Transverse colon (tissue), 4 donors: ENCODE measurements at regions not wholly inside any gene's neighbourhood (a gene's known extent, or its start where the extent isn't known, plus 50 kb on each side); places are given as distances from the start of the nearest gene placed in this dataset.

ENCODE experiments used
- DNase-seq: peaks from one replicate; pipeline ENCODE4 v3.0.0-alpha.2; 2019
- H3K27ac ChIP-seq, 4 donors: fragments of 200-600 bp; sonication (generic); 2 replicates each; pipeline ENCODE4 v1.5.1; 2016 to 2018; ENCODE audit warnings: inconsistent platforms in 4 of 4
- H3K27me3 ChIP-seq: fragments of 200-600 bp; sonication (generic); 2 replicates; pipeline ENCODE4 v1.5.1; 2017; ENCODE audit warnings: inconsistent platforms
- H3K36me3 ChIP-seq, 4 donors: fragments of 200-600 bp; sonication (generic); 2 replicates each; pipeline ENCODE4 v1.5.1; 2017 to 2019; ENCODE audit warnings: inconsistent platforms in 4 of 4
- H3K4me1 ChIP-seq, 4 donors: fragments of 200-600 bp; sonication (generic); 2 replicates each; pipeline ENCODE4 v1.5.1; 2017 to 2020; ENCODE audit warnings: inconsistent platforms in 4 of 4
- H3K4me3 ChIP-seq, 4 donors: fragments of 200-600 bp; sonication (generic); 1 replicate in 1 of 4; 2 replicates in 3 of 4; pipeline versions ENCODE4 v1.5.1 to v1.6.1; 2017 to 2019; ENCODE audit warnings: inconsistent platforms in 4 of 4
- H3K9me3 ChIP-seq, 2 donors: fragments of 200-600 bp; sonication (generic); 2 replicates each; pipeline ENCODE4 v1.5.1; 2017 to 2019; ENCODE audit warnings: inconsistent platforms in 2 of 2
- EP300 ChIP-seq: sonication (generic); formaldehyde crosslinking; IDR thresholded peaks from one replicate; pipeline ENCODE4 v1.6.1; 2017; ENCODE audit warnings: antibody characterized with exemption, low read depth
- POLR2A ChIP-seq: fragments of 450-650 bp; IDR thresholded peaks from one replicate; pipeline ENCODE4 v1.6.1; 2016; ENCODE audit warnings: antibody characterized with exemption, mild to moderate bottlenecking, moderate library complexity
- POLR2AphosphoS5 ChIP-seq, 3 donors: sonication (generic); formaldehyde crosslinking; IDR thresholded peaks; one replicate each; pipeline ENCODE4 v1.6.1; 2016; ENCODE audit warnings: antibody characterized with exemption in 3 of 3
- WGBS, 2 donors: methylation state at CpG; one replicate each; pipeline ENCODE4 v1.1.5; 2018; ENCODE audit warnings: low coverage in 1 of 2; 5-methylcytosine and 5-hydroxymethylcytosine counted together
- in situ Hi-C, 4 donors: fragments of 200-750 bp; cut with MboI; loops; one replicate each; pipeline versions ENCODE4 v1.15.0 to v1.15.1; 2017; ENCODE audit warnings: low sequenced_read_pairs in 3 of 4, low pct_ligation_motif_present in 1 of 4, low pct_unique_long_range_greater_than_20kb in 1 of 4
- intact Hi-C: fragments of 100-400 bp; cut with DNase I; formaldehyde crosslinking; loops from one replicate; pipeline ENCODE4 v1.15.1; 2023; ENCODE audit warnings: low total_unique reads
- TF ChIP-seq, protein P1 (sequence below), 5 experiments: fragments of 200-600 bp in 3 of 5; fragments of 450-650 bp in 2 of 5; sonication (generic) in 3 of 5; IDR thresholded peaks; 1 replicate in 2 of 5; 2 replicates in 3 of 5; pipeline ENCODE4 v1.5.1; 2016 to 2017; ENCODE audit warnings: antibody characterized with exemption in 5 of 5, inconsistent platforms in 3 of 5, mild to moderate bottlenecking in 2 of 5, moderate library complexity in 1 of 5

GRCh38 chr5:32889078-32889477, 178.0 kb downstream of the NPR3 start:
- 26 to 42% methylated on average over 1 of the region's 1 CpG for WGBS, 2 donors
- H3K27ac ChIP-seq: no peak overlapping the region
- no peak for DNase-seq
- in situ Hi-C loops (no loop called here), intact Hi-C loops (no loop called here)
- H3K4me1 ChIP-seq: no peaks in the 10 kb centered on the region
- no peaks in the 10 kb centered on the region for H3K36me3 ChIP-seq
- no peak overlapping the region for H3K4me3 ChIP-seq
- no peak for TF ChIP-seq POLR2A
- TF ChIP-seq EP300: no peak
- TF ChIP-seq, protein P1, sequence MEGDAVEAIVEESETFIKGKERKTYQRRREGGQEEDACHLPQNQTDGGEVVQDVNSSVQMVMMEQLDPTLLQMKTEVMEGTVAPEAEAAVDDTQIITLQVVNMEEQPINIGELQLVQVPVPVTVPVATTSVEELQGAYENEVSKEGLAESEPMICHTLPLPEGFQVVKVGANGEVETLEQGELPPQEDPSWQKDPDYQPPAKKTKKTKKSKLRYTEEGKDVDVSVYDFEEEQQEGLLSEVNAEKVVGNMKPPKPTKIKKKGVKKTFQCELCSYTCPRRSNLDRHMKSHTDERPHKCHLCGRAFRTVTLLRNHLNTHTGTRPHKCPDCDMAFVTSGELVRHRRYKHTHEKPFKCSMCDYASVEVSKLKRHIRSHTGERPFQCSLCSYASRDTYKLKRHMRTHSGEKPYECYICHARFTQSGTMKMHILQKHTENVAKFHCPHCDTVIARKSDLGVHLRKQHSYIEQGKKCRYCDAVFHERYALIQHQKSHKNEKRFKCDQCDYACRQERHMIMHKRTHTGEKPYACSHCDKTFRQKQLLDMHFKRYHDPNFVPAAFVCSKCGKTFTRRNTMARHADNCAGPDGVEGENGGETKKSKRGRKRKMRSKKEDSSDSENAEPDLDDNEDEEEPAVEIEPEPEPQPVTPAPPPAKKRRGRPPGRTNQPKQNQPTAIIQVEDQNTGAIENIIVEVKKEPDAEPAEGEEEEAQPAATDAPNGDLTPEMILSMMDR (IDR thresholded peaks at IDR 0.05): no peak
- TF ChIP-seq POLR2AphosphoS5 (IDR thresholded peaks at IDR 0.05): no peak
- H3K27me3 ChIP-seq: no peaks in the 10 kb centered on the region
- H3K9me3 ChIP-seq: no peaks in the 10 kb centered on the region

- 34 to 36% methylated on average over 2 of the region's 2 CpGs for WGBS, 2 donors
Observed at GRCh38 chr5:32903613-32904012, 192.5 kb downstream of the NPR3 start.

GRCh38 chr5:32908641-32909040, 197.5 kb downstream of the NPR3 start:
- H3K27ac ChIP-seq: no peak overlapping the region
- no peaks in the 10 kb centered on the region for H3K27me3 ChIP-seq
- TF ChIP-seq POLR2A: no peak
- TF ChIP-seq, protein P1 (IDR thresholded peaks at IDR 0.05): no peak
- no peak for TF ChIP-seq POLR2AphosphoS5 (IDR thresholded peaks at IDR 0.05)
- no peak for TF ChIP-seq EP300
- no peaks in the 10 kb centered on the region for H3K9me3 ChIP-seq
- intact Hi-C loops: no loop called here
- H3K4me1 ChIP-seq: no peaks in the 10 kb centered on the region
- WGBS, 2 donors: 38 to 57% methylated on average over 2 of the region's 2 CpGs
- in situ Hi-C loops: no loop called here
- no peak overlapping the region for H3K4me3 ChIP-seq
- DNase-seq: no peak
- H3K36me3 ChIP-seq: no peaks in the 10 kb centered on the region

More at GRCh38 chr5:32903613-32904012, 192.5 kb downstream of the NPR3 start:
- no peak for DNase-seq
- in situ Hi-C loops (no loop called here), intact Hi-C loops (no loop called here)
- Histone ChIP-seq H3K27me3 (no peaks in the 10 kb centered on the region), H3K27ac (no peak overlapping the region), H3K4me3 (no peak overlapping the region), H3K4me1 (no peaks in the 10 kb centered on the region), H3K36me3 (no peaks in the 10 kb centered on the region), H3K9me3 (no peaks in the 10 kb centered on the region)
- TF ChIP-seq EP300 (no peak), POLR2AphosphoS5 (IDR thresholded peaks at IDR 0.05) (no peak), POLR2A (no peak)
- TF ChIP-seq, protein P1 (IDR thresholded peaks at IDR 0.05): no peak

GRCh38 chr5:32909207-32909606, 198.1 kb downstream of the NPR3 start:
- H3K27ac ChIP-seq: no peak overlapping the region
- no peaks in the 10 kb centered on the region for H3K27me3 ChIP-seq
- no peak for DNase-seq
- H3K36me3 ChIP-seq: no peaks in the 10 kb centered on the region
- TF ChIP-seq EP300: no peak
- TF ChIP-seq POLR2A: no peak
- no peak for TF ChIP-seq POLR2AphosphoS5 (IDR thresholded peaks at IDR 0.05)
- TF ChIP-seq, protein P1 (IDR thresholded peaks at IDR 0.05): no peak
- intact Hi-C loops: no loop called here
- no peak overlapping the region for H3K4me3 ChIP-seq
- in situ Hi-C loops: no loop called here
- no peaks in the 10 kb centered on the region for H3K9me3 ChIP-seq
- H3K4me1 ChIP-seq: no peaks in the 10 kb centered on the region
- 73 to 93% methylated on average over 3 to 5 of the region's 5 CpGs for WGBS, 2 donors
